GM13977 (cell line): ENCODE measurements at regions not wholly inside any gene's neighbourhood (a gene's known extent, or its start where the extent isn't known, plus 50 kb on each side); places are given as distances from the start of the nearest gene placed in this dataset.
"Not testable (repeated sequence)": the region's sequence is repeated elsewhere in the genome, so short reads cannot be mapped to it uniquely, and the experiment has no call there.

Experiments
- DNase-seq: peaks from one replicate; pipeline ENCODE4 v3.0.0; 2012; ENCODE audit warnings: low spot score
- CTCF ChIP-seq: IDR thresholded peaks from 2 replicates; pipeline ENCODE4 v1.5.1; 2012; ENCODE audit warnings: mild to moderate bottlenecking, control low read depth; ENCODE audit not compliant: insufficient read depth; ENCODE audit errors: extremely low read depth, missing control alignments
- in situ Hi-C: fragments of 300-500 bp; cut with MboI; formaldehyde crosslinking; loops from one replicate; pipeline ENCODE4 v1.12.0; 2022; ENCODE audit warnings: low sequenced_read_pairs, low pct_unique_long_range_greater_than_20kb, mixed read lengths, inconsistent platforms; ENCODE audit not compliant: unreplicated experiment

GRCh38 chr4:132332932-132333723, 816.0 kb upstream of the PCDH10 start:
- no peak for DNase-seq
- TF ChIP-seq CTCF, result no peak
- in situ Hi-C loops, result no loop called here

- no peak for TF ChIP-seq CTCF
- no peak for DNase-seq
- in situ Hi-C loops, result no loop called here
Measured at GRCh38 chr4:132333724-132334047, 815.4 kb upstream of the PCDH10 start.

GRCh38 chr4:132334081-132334480, 815.0 kb upstream of the PCDH10 start:
- no peak for DNase-seq
- in situ Hi-C loops, result no loop called here
- no peak for TF ChIP-seq CTCF

GRCh38 chr4:132344924-132345828, 803.9 kb upstream of the PCDH10 start:
- TF ChIP-seq CTCF, result no peak
- no peak for DNase-seq
- in situ Hi-C loops, result no loop called here

- in situ Hi-C loops, result no loop called here
- DNase-seq, result no peak
- no peak for TF ChIP-seq CTCF
Measured at GRCh38 chr4:132346016-132346415, 803.1 kb upstream of the PCDH10 start.

GRCh38 chr4:132351606-132352005, 797.5 kb upstream of the PCDH10 start:
- DNase-seq, in situ Hi-C loops: not testable (repeated sequence)

- in situ Hi-C loops, result no loop called here
- TF ChIP-seq CTCF, result no peak
Measured at GRCh38 chr4:132382243-132382642, 766.9 kb upstream of the PCDH10 start.

More at GRCh38 chr4:132382243-132382642, 766.9 kb upstream of the PCDH10 start:
- no peak for DNase-seq
